ENCODE measurements at regions not wholly inside any gene's neighbourhood (a gene's known extent, or its start where the extent isn't known, plus 50 kb on each side); places are given as distances from the start of the nearest gene placed in this dataset.

GRCh38 chr22:48102581-48102980 is 1340.1 kb downstream of the TBC1D22A start:
- Histone ChIP-seq H3K36me3 (ENCODE audit: control insufficient read depth, insufficient read depth, low read length) (no peaks in the 10 kb centered on the region), H3K4me3 (ENCODE audit: low read depth in 2 of 2, low read length in 2 of 2) (no peak overlapping the region), H3K9me3 (ENCODE audit: control insufficient read depth, insufficient read depth, low read depth, low read length) (no peaks in the 10 kb centered on the region), H3K27ac (ENCODE audit: low read length) (no peak overlapping the region), H3K4me1 (ENCODE audit: control insufficient read depth, insufficient read depth, low read length) (no peaks in the 10 kb centered on the region), H3K27me3 (ENCODE audit: control insufficient read depth, insufficient read depth, low read length) (no peaks in the 10 kb centered on the region)
- DNase-seq (ENCODE audit: low read depth, low spot score): no peak
- ChIA-PET POLR2A (no interaction called here), CTCF (no interaction called here)
- no peak for TF ChIP-seq SIN3A (IDR thresholded peaks at IDR 0.05; ENCODE audit: borderline replicate concordance, insufficient read depth, low read depth, low read length)
- no peak for TF ChIP-seq CTCF (IDR thresholded peaks at IDR 0.05)
- TF ChIP-seq REST (IDR thresholded peaks at IDR 0.05; ENCODE audit: insufficient read depth in 1 of 2, low read depth in 2 of 2, low read length in 1 of 2): no peak
- TF ChIP-seq TCF7L2 (IDR thresholded peaks at IDR 0.05; ENCODE audit: low read depth, low read length): no peak
- no peak for TF ChIP-seq POLR2AphosphoS5 (IDR thresholded peaks at IDR 0.05; ENCODE audit: low read depth, low read length)
- in situ Hi-C loops (cut with HindIII; ENCODE audit: low pct_unique_long_range_greater_than_20kb, low sequenced_read_pairs) (no loop called here), intact Hi-C loops (cut with micrococcal nuclease; ENCODE audit: unreplicated experiment) (no loop called here)
- no peak for ATAC-seq
- no TSS peak for BruUV-seq (replicated peaks)

DNA sequence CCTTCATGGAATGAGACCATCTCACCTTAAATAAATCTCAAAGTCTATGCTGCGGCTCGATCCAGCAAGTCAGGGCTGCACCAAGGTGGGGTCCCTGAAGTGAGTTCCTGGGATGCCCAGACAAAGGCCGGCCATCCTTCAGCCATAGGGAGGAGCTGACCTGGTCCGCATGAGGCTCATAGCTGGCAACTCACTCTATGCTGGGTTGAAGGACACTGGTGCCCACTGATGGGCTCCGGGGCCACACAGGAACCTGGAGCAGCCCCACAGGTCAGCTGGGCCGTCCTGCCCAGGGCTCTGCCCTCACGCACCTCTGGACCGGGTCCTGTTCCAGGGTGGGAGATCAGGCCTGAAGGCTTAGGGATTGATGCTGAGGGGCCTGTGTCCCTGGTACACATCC is 1339.3 kb downstream of the TBC1D22A start:
- Histone ChIP-seq H3K4me1 (ENCODE audit: control insufficient read depth, insufficient read depth, low read length) (no peaks in the 10 kb centered on the region), H3K36me3 (ENCODE audit: control insufficient read depth, insufficient read depth, low read length) (no peaks in the 10 kb centered on the region), H3K4me3 (ENCODE audit: low read depth in 2 of 2, low read length in 2 of 2) (no peak overlapping the region), H3K27me3 (ENCODE audit: control insufficient read depth, insufficient read depth, low read length) (no peaks in the 10 kb centered on the region), H3K9me3 (ENCODE audit: control insufficient read depth, insufficient read depth, low read depth, low read length) (no peaks in the 10 kb centered on the region), H3K27ac (ENCODE audit: low read length) (no peak overlapping the region)
- BruUV-seq (replicated peaks): no TSS peak
- DNase-seq (ENCODE audit: low read depth, low spot score) (no peak), ATAC-seq (no peak)
- no peak for TF ChIP-seq CTCF (IDR thresholded peaks at IDR 0.05)
- no peak for TF ChIP-seq SIN3A (IDR thresholded peaks at IDR 0.05; ENCODE audit: borderline replicate concordance, insufficient read depth, low read depth, low read length)
- in situ Hi-C loops (cut with HindIII; ENCODE audit: low pct_unique_long_range_greater_than_20kb, low sequenced_read_pairs): no loop called here
- CTCF ChIA-PET: no interaction called here
- intact Hi-C loops (cut with micrococcal nuclease; ENCODE audit: unreplicated experiment): no loop called here
- POLR2A ChIA-PET: no interaction called here

Data from Panc1 (cell line).